ENCODE measurements at regions not wholly inside any gene's neighbourhood (a gene's known extent, or its start where the extent isn't known, plus 50 kb on each side); places are given as distances from the start of the nearest gene placed in this dataset.

GRCh38 chr2:37477921-37478320, 133.5 kb downstream of the QPCT start:
- Mint-ChIP-seq H3K27ac (ENCODE audit: low read depth, unreplicated experiment) (no peak overlapping the region), H3K27me3 (ENCODE audit: insufficient read depth, unreplicated experiment) (no peaks in the 10 kb centered on the region), H3K4me3 (ENCODE audit: unreplicated experiment) (no peak overlapping the region), H3K9me3 (ENCODE audit: unreplicated experiment) (no peaks in the 10 kb centered on the region), H3K36me3 (ENCODE audit: insufficient read depth, unreplicated experiment) (no peaks in the 10 kb centered on the region), H3K4me1 (ENCODE audit: insufficient read depth, unreplicated experiment) (no peaks in the 10 kb centered on the region)
- ChIA-PET POLR2A (no interaction called here), CTCF (interaction anchor here (0.6 to 1.1 kb wide), 3 partner anchors 9 to 113 kb away, joined by 3 to 4 read pairs (median 4); no protein-coding TSS in a partner anchor)
- no peak for DNase-seq (ENCODE audit: unreplicated experiment)
- BruUV-seq (replicated peaks) = no TSS peak
- intact Hi-C loops (cut with micrococcal nuclease) = no loop called here
- TF ChIP-seq CTCF (IDR thresholded peaks at IDR 0.05; ENCODE audit: unreplicated experiment) = no peak

GRCh38 chr2:37481244-37481643, 136.8 kb downstream of the QPCT start:
- H3K9me3 Mint-ChIP-seq (ENCODE audit: unreplicated experiment) = no peaks in the 10 kb centered on the region
- no peak for DNase-seq (ENCODE audit: unreplicated experiment)
- POLR2A ChIA-PET = no interaction called here
- H3K36me3 Mint-ChIP-seq (ENCODE audit: insufficient read depth, unreplicated experiment) = no peaks in the 10 kb centered on the region
- intact Hi-C loops (cut with micrococcal nuclease) = no loop called here
- BruUV-seq (replicated peaks) = no TSS peak
- no peak overlapping the region for H3K27ac Mint-ChIP-seq (ENCODE audit: low read depth, unreplicated experiment)
- CTCF ChIA-PET = no interaction called here
- H3K4me1 Mint-ChIP-seq (ENCODE audit: insufficient read depth, unreplicated experiment) = no peaks in the 10 kb centered on the region
- no peak overlapping the region for H3K4me3 Mint-ChIP-seq (ENCODE audit: unreplicated experiment)
- no peaks in the 10 kb centered on the region for H3K27me3 Mint-ChIP-seq (ENCODE audit: insufficient read depth, unreplicated experiment)
- no peak for TF ChIP-seq CTCF (IDR thresholded peaks at IDR 0.05; ENCODE audit: unreplicated experiment)

GRCh38 chr2:37489041-37489456, 144.6 kb downstream of the QPCT start:
- POLR2A ChIA-PET = interaction anchor here (0.6 kb wide), 1 partner anchor 979 kb away, joined by 3 read pairs; no protein-coding TSS in a partner anchor
- Mint-ChIP-seq H3K36me3 (ENCODE audit: insufficient read depth, unreplicated experiment) (no peaks in the 10 kb centered on the region), H3K9me3 (ENCODE audit: unreplicated experiment) (no peaks in the 10 kb centered on the region), H3K27me3 (ENCODE audit: insufficient read depth, unreplicated experiment) (no peaks in the 10 kb centered on the region), H3K4me3 (ENCODE audit: unreplicated experiment) (no peak overlapping the region), H3K27ac (ENCODE audit: low read depth, unreplicated experiment) (no peak overlapping the region), H3K4me1 (ENCODE audit: insufficient read depth, unreplicated experiment) (no peaks in the 10 kb centered on the region)
- CTCF ChIA-PET = interaction anchor here (0.7 to 1.7 kb wide), 2 partner anchors 18 to 239 kb away, joined by 3 to 5 read pairs; no protein-coding TSS in a partner anchor
- BruUV-seq (replicated peaks) = no TSS peak
- no peak for DNase-seq (ENCODE audit: unreplicated experiment)
- TF ChIP-seq CTCF (IDR thresholded peaks at IDR 0.05; ENCODE audit: unreplicated experiment) = no peak
- intact Hi-C loops (cut with micrococcal nuclease) = no loop called here

GRCh38 chr2:37489536-37489935, 145.1 kb downstream of the QPCT start:
- POLR2A ChIA-PET = interaction anchor here (0.6 kb wide), 1 partner anchor 978 kb away, joined by 3 read pairs; no protein-coding TSS in a partner anchor
- no TSS peak for BruUV-seq (replicated peaks)
- Mint-ChIP-seq H3K27ac (ENCODE audit: low read depth, unreplicated experiment) (no peak overlapping the region), H3K36me3 (ENCODE audit: insufficient read depth, unreplicated experiment) (no peaks in the 10 kb centered on the region), H3K4me3 (ENCODE audit: unreplicated experiment) (no peak overlapping the region), H3K9me3 (ENCODE audit: unreplicated experiment) (no peaks in the 10 kb centered on the region), H3K4me1 (ENCODE audit: insufficient read depth, unreplicated experiment) (no peaks in the 10 kb centered on the region), H3K27me3 (ENCODE audit: insufficient read depth, unreplicated experiment) (no peaks in the 10 kb centered on the region)
- CTCF ChIA-PET = interaction anchor here (0.7 to 1.7 kb wide), 2 partner anchors 19 to 240 kb away, joined by 3 to 5 read pairs; no protein-coding TSS in a partner anchor
- TF ChIP-seq CTCF (IDR thresholded peaks at IDR 0.05; ENCODE audit: unreplicated experiment) = no peak
- DNase-seq (ENCODE audit: unreplicated experiment) = no peak
- intact Hi-C loops (cut with micrococcal nuclease) = no loop called here
